ENCODE measurements at regions not wholly inside any gene's neighbourhood (a gene's known extent, or its start where the extent isn't known, plus 50 kb on each side); places are given as distances from the start of the nearest gene placed in this dataset.

GRCh38 chr2:16851126-16851525 lies 185.5 kb upstream of the CYRIA start:
- FAIRE-seq (no peak), DNase-seq (no peak)
- Histone ChIP-seq H3K27ac (ENCODE audit: low read depth in 2 of 2, low read length in 2 of 2) (no peak overlapping the region), H3K9ac (ENCODE audit: low read length in 3 of 3) (no peak overlapping the region), H3K4me1 (ENCODE audit: control insufficient read depth in 2 of 3, insufficient read depth in 2 of 3, low read depth in 1 of 3, low read length in 3 of 3) (no peaks in the 10 kb centered on the region), H3K27me3 (ENCODE audit: control insufficient read depth, insufficient read depth, low read length) (no peaks in the 10 kb centered on the region), H3K36me3 (ENCODE audit: control insufficient read depth in 2 of 3, insufficient read depth in 3 of 3, low read length in 3 of 3) (no peaks in the 10 kb centered on the region), H3K9me3 (ENCODE audit: control insufficient read depth in 2 of 3, insufficient read depth in 1 of 3, low read length in 3 of 3) (no peaks in the 10 kb centered on the region), H3K4me3 (ENCODE audit: low read length in 3 of 3) (no peak overlapping the region)
- intact Hi-C loops (cut with DNase I), result no loop called here
- TF ChIP-seq CTCF (IDR thresholded peaks at IDR 0.05; ENCODE audit: borderline replicate concordance, extremely low read depth, insufficient read depth), result no peak

- Histone ChIP-seq H3K9ac (ENCODE audit: low read length in 3 of 3) (no peak overlapping the region), H3K27me3 (ENCODE audit: control insufficient read depth, insufficient read depth, low read length) (no peaks in the 10 kb centered on the region), H3K4me1 (ENCODE audit: control insufficient read depth in 2 of 3, insufficient read depth in 2 of 3, low read depth in 1 of 3, low read length in 3 of 3) (no peaks in the 10 kb centered on the region), H3K4me3 (ENCODE audit: low read length in 3 of 3) (no peak overlapping the region), H3K36me3 (ENCODE audit: control insufficient read depth in 2 of 3, insufficient read depth in 3 of 3, low read length in 3 of 3) (no peaks in the 10 kb centered on the region), H3K9me3 (ENCODE audit: control insufficient read depth in 2 of 3, insufficient read depth in 1 of 3, low read length in 3 of 3) (no peaks in the 10 kb centered on the region), H3K27ac (ENCODE audit: low read depth in 2 of 2, low read length in 2 of 2) (no peak overlapping the region)
- FAIRE-seq, result no peak
- no peak for DNase-seq
- no peak for TF ChIP-seq CTCF (IDR thresholded peaks at IDR 0.05; ENCODE audit: borderline replicate concordance, extremely low read depth, insufficient read depth)
- intact Hi-C loops (cut with DNase I), result no loop called here
These were observed 175.0 kb upstream of the CYRIA start for GRCh38 chr2:16840496-16841172.

- TF ChIP-seq CTCF (IDR thresholded peaks at IDR 0.05; ENCODE audit: borderline replicate concordance, extremely low read depth, insufficient read depth), result no peak
- Histone ChIP-seq H3K4me1 (ENCODE audit: control insufficient read depth in 2 of 3, insufficient read depth in 2 of 3, low read depth in 1 of 3, low read length in 3 of 3) (no peaks in the 10 kb centered on the region), H3K9ac (ENCODE audit: low read length in 3 of 3) (no peak overlapping the region), H3K27me3 (ENCODE audit: control insufficient read depth, insufficient read depth, low read length) (no peaks in the 10 kb centered on the region), H3K9me3 (ENCODE audit: control insufficient read depth in 2 of 3, insufficient read depth in 1 of 3, low read length in 3 of 3) (no peaks in the 10 kb centered on the region), H3K27ac (ENCODE audit: low read depth in 2 of 2, low read length in 2 of 2) (no peak overlapping the region), H3K36me3 (ENCODE audit: control insufficient read depth in 2 of 3, insufficient read depth in 3 of 3, low read length in 3 of 3) (no peaks in the 10 kb centered on the region), H3K4me3 (ENCODE audit: low read length in 3 of 3) (no peak overlapping the region)
- FAIRE-seq (no peak), DNase-seq (no peak)
- intact Hi-C loops (cut with DNase I), result no loop called here
These were observed 167.3 kb upstream of the CYRIA start for GRCh38 chr2:16832910-16833309.

GRCh38 chr2:16828828-16829160 lies 163.2 kb upstream of the CYRIA start:
- no peak for FAIRE-seq
- H3K27me3 ChIP-seq (ENCODE audit: control insufficient read depth, insufficient read depth, low read length), result no peaks in the 10 kb centered on the region
- DNase-seq, result no peak
- H3K36me3 ChIP-seq (ENCODE audit: control insufficient read depth in 2 of 3, insufficient read depth in 3 of 3, low read length in 3 of 3), result no peaks in the 10 kb centered on the region
- H3K4me3 ChIP-seq (ENCODE audit: low read length in 3 of 3), result no peak overlapping the region
- H3K9ac ChIP-seq (ENCODE audit: low read length in 3 of 3), result no peak overlapping the region
- intact Hi-C loops (cut with DNase I), result no loop called here
- no peak for TF ChIP-seq CTCF (IDR thresholded peaks at IDR 0.05; ENCODE audit: borderline replicate concordance, extremely low read depth, insufficient read depth)
- H3K4me1 ChIP-seq (ENCODE audit: control insufficient read depth in 2 of 3, insufficient read depth in 2 of 3, low read depth in 1 of 3, low read length in 3 of 3), result no peaks in the 10 kb centered on the region
- no peak overlapping the region for H3K27ac ChIP-seq (ENCODE audit: low read depth in 2 of 2, low read length in 2 of 2)
- no peaks in the 10 kb centered on the region for H3K9me3 ChIP-seq (ENCODE audit: control insufficient read depth in 2 of 3, insufficient read depth in 1 of 3, low read length in 3 of 3)
